ENCODE measurements at regions not wholly inside any gene's neighbourhood (a gene's known extent, or its start where the extent isn't known, plus 50 kb on each side); places are given as distances from the start of the nearest gene placed in this dataset.
"Not testable (repeated sequence)": the region's sequence is repeated elsewhere in the genome, so short reads cannot be mapped to it uniquely, and the experiment has no call there.

- DNase-seq (ENCODE audit: low read depth in 2 of 3, low spot score in 2 of 3), result no peak
Measured at GRCh38 chr10:37576154-37576553, 281.3 kb downstream of the ZNF248 start.

- DNase-seq (ENCODE audit: low read depth in 2 of 3, low spot score in 2 of 3), result no peak
Measured at GRCh38 chr10:37572206-37572605, 285.2 kb downstream of the ZNF248 start.

GRCh38 chr10:37566332-37566731 is 291.1 kb downstream of the ZNF248 start:
- DNase-seq (ENCODE audit: low read depth in 2 of 3, low spot score in 2 of 3), result no peak

- DNase-seq (ENCODE audit: low read depth in 2 of 3, low spot score in 2 of 3), result no peak
Measured at GRCh38 chr10:37563715-37564108, 293.7 kb downstream of the ZNF248 start.

- no peak for DNase-seq (ENCODE audit: low read depth in 2 of 3, low spot score in 2 of 3)
Measured at GRCh38 chr10:37563107-37563714, 294.2 kb downstream of the ZNF248 start.

GRCh38 chr10:37552881-37553280 is 304.5 kb downstream of the ZNF248 start:
- DNase-seq (ENCODE audit: low read depth in 2 of 3, low spot score in 2 of 3), result no peak

- DNase-seq (ENCODE audit: low read depth in 2 of 3, low spot score in 2 of 3), result no peak
Measured at GRCh38 chr10:37549054-37549453, 308.4 kb downstream of the ZNF248 start.

- DNase-seq (ENCODE audit: low read depth in 2 of 3, low spot score in 2 of 3), result no peak
Measured at GRCh38 chr10:37535459-37536246, 321.8 kb downstream of the ZNF248 start.

- DNase-seq (ENCODE audit: low read depth in 2 of 3, low spot score in 2 of 3), result no peak
Measured at GRCh38 chr10:37534166-37534565, 323.2 kb downstream of the ZNF248 start.

- not testable (repeated sequence) for DNase-seq (ENCODE audit: low read depth in 2 of 3, low spot score in 2 of 3)
Measured at GRCh38 chr10:37525410-37525809, 332.0 kb downstream of the ZNF248 start.

- DNase-seq (ENCODE audit: low read depth in 2 of 3, low spot score in 2 of 3), result no peak
Measured at GRCh38 chr10:37520488-37520887, 336.9 kb downstream of the ZNF248 start.

GRCh38 chr10:37510520-37510919 is 346.9 kb downstream of the ZNF248 start:
- DNase-seq (ENCODE audit: low read depth in 2 of 3, low spot score in 2 of 3), result not testable (repeated sequence)

- DNase-seq (ENCODE audit: low read depth in 2 of 3, low spot score in 2 of 3), result no peak
Measured at GRCh38 chr10:37496061-37496460, 361.3 kb downstream of the ZNF248 start.

GRCh38 chr10:37495415-37495814 is 362.0 kb downstream of the ZNF248 start:
- peak in 1 of 3 donors; percentile 3 for DNase-seq (ENCODE audit: low read depth in 2 of 3, low spot score in 2 of 3)

- DNase-seq (ENCODE audit: low read depth in 2 of 3, low spot score in 2 of 3), result not testable (repeated sequence)
Measured at GRCh38 chr10:37493185-37493796, 364.1 kb downstream of the ZNF248 start.

GRCh38 chr10:37490266-37490665 is 364.9 kb downstream of the ANKRD30A start:
- no peak for DNase-seq (ENCODE audit: low read depth in 2 of 3, low spot score in 2 of 3)

- DNase-seq (ENCODE audit: low read depth in 2 of 3, low spot score in 2 of 3), result no peak
Measured at GRCh38 chr10:37489658-37490003, 364.2 kb downstream of the ANKRD30A start.

- no peak for DNase-seq (ENCODE audit: low read depth in 2 of 3, low spot score in 2 of 3)
Measured at GRCh38 chr10:37488792-37489657, 363.6 kb downstream of the ANKRD30A start.

GRCh38 chr10:37480596-37480995 is 355.2 kb downstream of the ANKRD30A start:
- not testable (repeated sequence) for DNase-seq (ENCODE audit: low read depth in 2 of 3, low spot score in 2 of 3)

- no peak for DNase-seq (ENCODE audit: low read depth in 2 of 3, low spot score in 2 of 3)
Measured at GRCh38 chr10:37479469-37479868, 354.1 kb downstream of the ANKRD30A start.

- DNase-seq (ENCODE audit: low read depth in 2 of 3, low spot score in 2 of 3), result no peak
Measured at GRCh38 chr10:37478381-37478780, 353.0 kb downstream of the ANKRD30A start.
